ENCODE measurements at regions not wholly inside any gene's neighbourhood (a gene's known extent, or its start where the extent isn't known, plus 50 kb on each side); places are given as distances from the start of the nearest gene placed in this dataset.

GRCh38 chr12:90080616-90081015, 372.0 kb upstream of the ATP2B1 start:
- no peaks in the 10 kb centered on the region for H3K4me1 ChIP-seq (replicated peaks)
- no peak for DNase-seq (ENCODE audit: low read depth in 1 of 2, low spot score in 2 of 2)

GRCh38 chr12:90079529-90080210, 371.0 kb upstream of the ATP2B1 start:
- H3K27ac ChIP-seq: no peak overlapping the region
- no peaks in the 10 kb centered on the region for H3K27me3 ChIP-seq (replicated peaks)
- H3K9me3 ChIP-seq (replicated peaks): no peaks in the 10 kb centered on the region
- H3K4me1 ChIP-seq (replicated peaks): no peaks in the 10 kb centered on the region
- no peak overlapping the region for H3K4me3 ChIP-seq
- H3K36me3 ChIP-seq: no peaks in the 10 kb centered on the region
- DNase-seq (ENCODE audit: low read depth in 1 of 2, low spot score in 2 of 2): no peak

More at GRCh38 chr12:90080616-90081015, 372.0 kb upstream of the ATP2B1 start:
- Histone ChIP-seq H3K27ac (no peak overlapping the region), H3K9me3 (replicated peaks) (no peaks in the 10 kb centered on the region), H3K4me3 (no peak overlapping the region), H3K27me3 (replicated peaks) (no peaks in the 10 kb centered on the region), H3K36me3 (no peaks in the 10 kb centered on the region)

- no peaks in the 10 kb centered on the region for H3K9me3 ChIP-seq (replicated peaks)
- H3K4me1 ChIP-seq (replicated peaks): no peaks in the 10 kb centered on the region
- no peak for DNase-seq (ENCODE audit: low read depth in 1 of 2, low spot score in 2 of 2)
- no peaks in the 10 kb centered on the region for H3K36me3 ChIP-seq
- no peaks in the 10 kb centered on the region for H3K27me3 ChIP-seq (replicated peaks)
- no peak overlapping the region for H3K4me3 ChIP-seq
- H3K27ac ChIP-seq: no peak overlapping the region
Observed at GRCh38 chr12:90078344-90078743, 369.7 kb upstream of the ATP2B1 start.

GRCh38 chr12:90077756-90078155, 369.1 kb upstream of the ATP2B1 start:
- H3K36me3 ChIP-seq: no peaks in the 10 kb centered on the region
- H3K9me3 ChIP-seq (replicated peaks): no peaks in the 10 kb centered on the region
- no peak overlapping the region for H3K27ac ChIP-seq
- no peaks in the 10 kb centered on the region for H3K27me3 ChIP-seq (replicated peaks)
- no peaks in the 10 kb centered on the region for H3K4me1 ChIP-seq (replicated peaks)
- no peak overlapping the region for H3K4me3 ChIP-seq
- DNase-seq (ENCODE audit: low read depth in 1 of 2, low spot score in 2 of 2): no peak

GRCh38 chr12:90076851-90077319, 368.2 kb upstream of the ATP2B1 start:
- no peak overlapping the region for H3K27ac ChIP-seq
- no peak for DNase-seq (ENCODE audit: low read depth in 1 of 2, low spot score in 2 of 2)
- H3K9me3 ChIP-seq (replicated peaks): no peaks in the 10 kb centered on the region
- H3K4me3 ChIP-seq: no peak overlapping the region
- no peaks in the 10 kb centered on the region for H3K4me1 ChIP-seq (replicated peaks)
- H3K27me3 ChIP-seq (replicated peaks): no peaks in the 10 kb centered on the region
- H3K36me3 ChIP-seq: no peaks in the 10 kb centered on the region

GRCh38 chr12:90075685-90076084, 367.0 kb upstream of the ATP2B1 start:
- no peak overlapping the region for H3K4me3 ChIP-seq
- no peak for DNase-seq (ENCODE audit: low read depth in 1 of 2, low spot score in 2 of 2)

GRCh38 chr12:90074086-90074485, 365.4 kb upstream of the ATP2B1 start:
- Histone ChIP-seq H3K4me1 (replicated peaks) (no peaks in the 10 kb centered on the region), H3K4me3 (no peak overlapping the region), H3K27ac (no peak overlapping the region), H3K36me3 (no peaks in the 10 kb centered on the region), H3K27me3 (replicated peaks) (no peaks in the 10 kb centered on the region), H3K9me3 (replicated peaks) (no peaks in the 10 kb centered on the region)
- no peak for DNase-seq (ENCODE audit: low read depth in 1 of 2, low spot score in 2 of 2)

More at GRCh38 chr12:90075685-90076084, 367.0 kb upstream of the ATP2B1 start:
- Histone ChIP-seq H3K27ac (no peak overlapping the region), H3K9me3 (replicated peaks) (no peaks in the 10 kb centered on the region), H3K36me3 (no peaks in the 10 kb centered on the region), H3K4me1 (replicated peaks) (no peaks in the 10 kb centered on the region), H3K27me3 (replicated peaks) (no peaks in the 10 kb centered on the region)

GRCh38 chr12:90071996-90072395, 363.4 kb upstream of the ATP2B1 start:
- Histone ChIP-seq H3K27me3 (replicated peaks) (no peaks in the 10 kb centered on the region), H3K9me3 (replicated peaks) (no peaks in the 10 kb centered on the region), H3K4me1 (replicated peaks) (no peaks in the 10 kb centered on the region), H3K27ac (no peak overlapping the region), H3K36me3 (no peaks in the 10 kb centered on the region), H3K4me3 (no peak overlapping the region)
- DNase-seq (ENCODE audit: low read depth in 1 of 2, low spot score in 2 of 2): no peak

GRCh38 chr12:90069711-90070110, 361.1 kb upstream of the ATP2B1 start:
- H3K4me1 ChIP-seq (replicated peaks): 0 out of 2 replicates have a peak, but pooled peaks cover 5% of the 10 kb centered on the region
- H3K27me3 ChIP-seq (replicated peaks): no peaks in the 10 kb centered on the region
- no peaks in the 10 kb centered on the region for H3K9me3 ChIP-seq (replicated peaks)
- no peaks in the 10 kb centered on the region for H3K36me3 ChIP-seq
- no peak overlapping the region for H3K4me3 ChIP-seq
- H3K27ac ChIP-seq: no peak overlapping the region
- DNase-seq (ENCODE audit: low read depth in 1 of 2, low spot score in 2 of 2): no peak

- no peak for DNase-seq (ENCODE audit: low read depth in 1 of 2, low spot score in 2 of 2)
- Histone ChIP-seq H3K36me3 (no peaks in the 10 kb centered on the region), H3K27me3 (replicated peaks) (no peaks in the 10 kb centered on the region), H3K27ac (no peak overlapping the region), H3K4me1 (replicated peaks) (0 out of 2 replicates have a peak, but pooled peaks cover 5% of the 10 kb centered on the region), H3K4me3 (no peak overlapping the region), H3K9me3 (replicated peaks) (no peaks in the 10 kb centered on the region)
Observed at GRCh38 chr12:90067791-90068190, 359.2 kb upstream of the ATP2B1 start.

- Histone ChIP-seq H3K4me1 (replicated peaks) (0 out of 2 replicates have a peak, but pooled peaks cover 5% of the 10 kb centered on the region), H3K9me3 (replicated peaks) (no peaks in the 10 kb centered on the region), H3K27ac (no peak overlapping the region), H3K4me3 (no peak overlapping the region), H3K27me3 (replicated peaks) (no peaks in the 10 kb centered on the region), H3K36me3 (no peaks in the 10 kb centered on the region)
- no peak for DNase-seq (ENCODE audit: low read depth in 1 of 2, low spot score in 2 of 2)
Observed at GRCh38 chr12:90064852-90065801, 356.5 kb upstream of the ATP2B1 start.

- no peak overlapping the region for H3K27ac ChIP-seq
- no peaks in the 10 kb centered on the region for H3K27me3 ChIP-seq (replicated peaks)
- no peaks in the 10 kb centered on the region for H3K9me3 ChIP-seq (replicated peaks)
- DNase-seq (ENCODE audit: low read depth in 1 of 2, low spot score in 2 of 2): no peak
- H3K36me3 ChIP-seq: no peaks in the 10 kb centered on the region
- H3K4me3 ChIP-seq: no peak overlapping the region
- H3K4me1 ChIP-seq (replicated peaks): peaks cover 20% of the 10 kb centered on the region
Observed at GRCh38 chr12:90062799-90063198, 354.2 kb upstream of the ATP2B1 start.

- Histone ChIP-seq H3K27ac (no peak overlapping the region), H3K4me1 (replicated peaks) (peaks cover 20% of the 10 kb centered on the region), H3K4me3 (no peak overlapping the region), H3K27me3 (replicated peaks) (no peaks in the 10 kb centered on the region), H3K9me3 (replicated peaks) (no peaks in the 10 kb centered on the region), H3K36me3 (no peaks in the 10 kb centered on the region)
- DNase-seq (ENCODE audit: low read depth in 1 of 2, low spot score in 2 of 2): no peak
Observed at GRCh38 chr12:90061809-90062208, 353.2 kb upstream of the ATP2B1 start.

- no peaks in the 10 kb centered on the region for H3K27me3 ChIP-seq (replicated peaks)
- H3K27ac ChIP-seq: no peak overlapping the region
- H3K4me1 ChIP-seq (replicated peaks): peaks cover 17% of the 10 kb centered on the region
- no peak overlapping the region for H3K4me3 ChIP-seq
- DNase-seq (ENCODE audit: low read depth in 1 of 2, low spot score in 2 of 2): no peak
- no peaks in the 10 kb centered on the region for H3K9me3 ChIP-seq (replicated peaks)
- H3K36me3 ChIP-seq: no peaks in the 10 kb centered on the region
Observed at GRCh38 chr12:90060031-90060430, 351.4 kb upstream of the ATP2B1 start.
